ENCODE measurements at regions not wholly inside any gene's neighbourhood (a gene's known extent, or its start where the extent isn't known, plus 50 kb on each side); places are given as distances from the start of the nearest gene placed in this dataset.

DNA sequence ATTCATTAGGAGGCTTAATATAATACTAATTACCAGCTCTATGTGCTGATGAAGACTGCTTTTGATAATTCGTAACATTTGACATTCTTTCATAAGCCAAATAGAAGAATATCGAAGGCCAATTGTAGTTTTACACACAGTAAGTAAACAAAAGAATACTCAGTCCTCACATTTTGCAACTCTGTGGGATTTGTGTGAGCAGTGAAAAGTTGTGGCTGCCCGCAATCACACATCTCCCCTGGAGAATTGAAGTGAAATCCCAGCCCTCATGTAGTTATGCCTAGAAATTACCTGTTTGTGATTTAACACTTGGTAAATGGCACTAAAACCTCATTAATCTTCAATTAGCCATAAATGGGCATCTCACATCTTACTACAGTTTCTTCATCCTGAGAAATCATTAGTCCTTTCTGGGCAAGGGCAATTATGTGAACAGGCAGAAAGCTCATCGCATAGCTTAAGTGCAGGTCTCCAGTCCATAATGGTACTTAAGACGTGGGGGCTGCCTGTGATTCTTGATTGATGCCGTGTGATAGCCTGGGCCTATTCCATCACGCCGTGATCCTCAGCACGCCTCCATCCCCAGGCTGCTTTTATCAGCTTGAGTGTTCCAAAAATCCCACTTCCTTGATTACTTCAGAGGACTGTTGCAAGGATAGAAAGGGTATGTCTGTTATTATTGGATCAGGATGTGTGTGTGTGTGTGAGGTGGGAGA lies 97.9 kb upstream of the METTL14 start:
- peaks cover 24% of the 10 kb centered on the region for H3K4me1 Mint-ChIP-seq
- no peak overlapping the region for H3K27ac Mint-ChIP-seq

More for the DNA sequence above, 97.9 kb upstream of the METTL14 start:
- Histone ChIP-seq H3F3A (replicated peaks; ENCODE audit: low read depth) (no peaks in the 10 kb centered on the region), H3K4me3 (no peak overlapping the region), H3K27me3 (ENCODE audit: insufficient read depth) (no peaks in the 10 kb centered on the region), H4K20me1 (replicated peaks; ENCODE audit: insufficient read depth) (no peaks in the 10 kb centered on the region), H3K36me3 (ENCODE audit: insufficient read depth) (no peaks in the 10 kb centered on the region), H3K27ac (ENCODE audit: low read depth) (no peak overlapping the region), H3K4me2 (no peak overlapping the region), H3K4me1 (ENCODE audit: insufficient read depth) (peaks cover 18% of the 10 kb centered on the region), H3K9me2 (ENCODE audit: insufficient read depth) (no peaks in the 10 kb centered on the region), H2AFZ (no peak overlapping the region), H3K79me2 (replicated peaks; ENCODE audit: insufficient read depth) (no peaks in the 10 kb centered on the region)
- DNase-seq (ENCODE audit: low spot score) (no peak), ATAC-seq (no peak)
- no peaks in the 10 kb centered on the region for H3K9me3 Mint-ChIP-seq
- TF ChIP-seq POLR2AphosphoS5 (IDR thresholded peaks at IDR 0.05; ENCODE audit: low read depth) (no peak), ZNF114 (CRISPR knock-in tag; IDR thresholded peaks at IDR 0.05) (no peak), JUNB (IDR thresholded peaks at IDR 0.05; ENCODE audit: unreplicated experiment) (no peak), ZNF331 (CRISPR knock-in tag; IDR thresholded peaks at IDR 0.05; ENCODE audit: low read depth) (no peak), NANOG (IDR thresholded peaks at IDR 0.05; ENCODE audit: borderline replicate concordance) (no peak), EZH2 (IDR thresholded peaks at IDR 0.05; ENCODE audit: low read depth, unreplicated experiment) (no peak), STAT1 (IDR thresholded peaks at IDR 0.05; ENCODE audit: unreplicated experiment) (no peak), CREB1 (CRISPR knock-in tag; IDR thresholded peaks at IDR 0.05; ENCODE audit: low read depth) (no peak), EZH2phosphoT487 (IDR thresholded peaks at IDR 0.05; ENCODE audit: unreplicated experiment) (no peak)
- TF ChIP-seq, protein P1, sequence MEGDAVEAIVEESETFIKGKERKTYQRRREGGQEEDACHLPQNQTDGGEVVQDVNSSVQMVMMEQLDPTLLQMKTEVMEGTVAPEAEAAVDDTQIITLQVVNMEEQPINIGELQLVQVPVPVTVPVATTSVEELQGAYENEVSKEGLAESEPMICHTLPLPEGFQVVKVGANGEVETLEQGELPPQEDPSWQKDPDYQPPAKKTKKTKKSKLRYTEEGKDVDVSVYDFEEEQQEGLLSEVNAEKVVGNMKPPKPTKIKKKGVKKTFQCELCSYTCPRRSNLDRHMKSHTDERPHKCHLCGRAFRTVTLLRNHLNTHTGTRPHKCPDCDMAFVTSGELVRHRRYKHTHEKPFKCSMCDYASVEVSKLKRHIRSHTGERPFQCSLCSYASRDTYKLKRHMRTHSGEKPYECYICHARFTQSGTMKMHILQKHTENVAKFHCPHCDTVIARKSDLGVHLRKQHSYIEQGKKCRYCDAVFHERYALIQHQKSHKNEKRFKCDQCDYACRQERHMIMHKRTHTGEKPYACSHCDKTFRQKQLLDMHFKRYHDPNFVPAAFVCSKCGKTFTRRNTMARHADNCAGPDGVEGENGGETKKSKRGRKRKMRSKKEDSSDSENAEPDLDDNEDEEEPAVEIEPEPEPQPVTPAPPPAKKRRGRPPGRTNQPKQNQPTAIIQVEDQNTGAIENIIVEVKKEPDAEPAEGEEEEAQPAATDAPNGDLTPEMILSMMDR (conservative IDR thresholded peaks at IDR 0.05; ENCODE audit: low read depth in 2 of 2): no peak
- TF ChIP-seq, protein P2, sequence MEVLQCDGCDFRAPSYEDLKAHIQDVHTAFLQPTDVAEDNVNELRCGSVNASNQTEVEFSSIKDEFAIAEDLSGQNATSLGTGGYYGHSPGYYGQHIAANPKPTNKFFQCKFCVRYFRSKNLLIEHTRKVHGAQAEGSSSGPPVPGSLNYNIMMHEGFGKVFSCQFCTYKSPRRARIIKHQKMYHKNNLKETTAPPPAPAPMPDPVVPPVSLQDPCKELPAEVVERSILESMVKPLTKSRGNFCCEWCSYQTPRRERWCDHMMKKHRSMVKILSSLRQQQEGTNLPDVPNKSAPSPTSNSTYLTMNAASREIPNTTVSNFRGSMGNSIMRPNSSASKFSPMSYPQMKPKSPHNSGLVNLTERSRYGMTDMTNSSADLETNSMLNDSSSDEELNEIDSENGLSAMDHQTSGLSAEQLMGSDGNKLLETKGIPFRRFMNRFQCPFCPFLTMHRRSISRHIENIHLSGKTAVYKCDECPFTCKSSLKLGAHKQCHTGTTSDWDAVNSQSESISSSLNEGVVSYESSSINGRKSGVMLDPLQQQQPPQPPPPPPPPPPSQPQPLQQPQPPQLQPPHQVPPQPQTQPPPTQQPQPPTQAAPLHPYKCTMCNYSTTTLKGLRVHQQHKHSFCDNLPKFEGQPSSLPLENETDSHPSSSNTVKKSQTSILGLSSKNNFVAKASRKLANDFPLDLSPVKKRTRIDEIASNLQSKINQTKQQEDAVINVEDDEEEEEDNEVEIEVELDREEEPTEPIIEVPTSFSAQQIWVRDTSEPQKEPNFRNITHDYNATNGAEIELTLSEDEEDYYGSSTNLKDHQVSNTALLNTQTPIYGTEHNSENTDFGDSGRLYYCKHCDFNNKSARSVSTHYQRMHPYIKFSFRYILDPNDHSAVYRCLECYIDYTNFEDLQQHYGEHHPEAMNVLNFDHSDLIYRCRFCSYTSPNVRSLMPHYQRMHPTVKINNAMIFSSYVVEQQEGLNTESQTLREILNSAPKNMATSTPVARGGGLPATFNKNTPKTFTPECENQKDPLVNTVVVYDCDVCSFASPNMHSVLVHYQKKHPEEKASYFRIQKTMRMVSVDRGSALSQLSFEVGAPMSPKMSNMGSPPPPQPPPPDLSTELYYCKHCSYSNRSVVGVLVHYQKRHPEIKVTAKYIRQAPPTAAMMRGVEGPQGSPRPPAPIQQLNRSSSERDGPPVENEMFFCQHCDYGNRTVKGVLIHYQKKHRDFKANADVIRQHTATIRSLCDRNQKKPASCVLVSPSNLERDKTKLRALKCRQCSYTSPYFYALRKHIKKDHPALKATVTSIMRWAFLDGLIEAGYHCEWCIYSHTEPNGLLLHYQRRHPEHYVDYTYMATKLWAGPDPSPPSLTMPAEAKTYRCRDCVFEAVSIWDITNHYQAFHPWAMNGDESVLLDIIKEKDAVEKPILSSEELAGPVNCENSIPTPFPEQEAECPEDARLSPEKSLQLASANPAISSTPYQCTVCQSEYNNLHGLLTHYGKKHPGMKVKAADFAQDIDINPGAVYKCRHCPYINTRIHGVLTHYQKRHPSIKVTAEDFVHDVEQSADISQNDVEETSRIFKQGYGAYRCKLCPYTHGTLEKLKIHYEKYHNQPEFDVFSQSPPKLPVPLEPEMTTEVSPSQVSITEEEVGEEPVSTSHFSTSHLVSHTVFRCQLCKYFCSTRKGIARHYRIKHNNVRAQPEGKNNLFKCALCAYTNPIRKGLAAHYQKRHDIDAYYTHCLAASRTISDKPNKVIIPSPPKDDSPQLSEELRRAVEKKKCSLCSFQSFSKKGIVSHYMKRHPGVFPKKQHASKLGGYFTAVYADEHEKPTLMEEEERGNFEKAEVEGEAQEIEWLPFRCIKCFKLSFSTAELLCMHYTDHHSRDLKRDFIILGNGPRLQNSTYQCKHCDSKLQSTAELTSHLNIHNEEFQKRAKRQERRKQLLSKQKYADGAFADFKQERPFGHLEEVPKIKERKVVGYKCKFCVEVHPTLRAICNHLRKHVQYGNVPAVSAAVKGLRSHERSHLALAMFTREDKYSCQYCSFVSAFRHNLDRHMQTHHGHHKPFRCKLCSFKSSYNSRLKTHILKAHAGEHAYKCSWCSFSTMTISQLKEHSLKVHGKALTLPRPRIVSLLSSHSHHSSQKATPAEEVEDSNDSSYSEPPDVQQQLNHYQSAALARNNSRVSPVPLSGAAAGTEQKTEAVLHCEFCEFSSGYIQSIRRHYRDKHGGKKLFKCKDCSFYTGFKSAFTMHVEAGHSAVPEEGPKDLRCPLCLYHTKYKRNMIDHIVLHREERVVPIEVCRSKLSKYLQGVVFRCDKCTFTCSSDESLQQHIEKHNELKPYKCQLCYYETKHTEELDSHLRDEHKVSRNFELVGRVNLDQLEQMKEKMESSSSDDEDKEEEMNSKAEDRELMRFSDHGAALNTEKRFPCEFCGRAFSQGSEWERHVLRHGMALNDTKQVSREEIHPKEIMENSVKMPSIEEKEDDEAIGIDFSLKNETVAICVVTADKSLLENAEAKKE (CRISPR knock-in tag; IDR thresholded peaks at IDR 0.05): no peak
- TF ChIP-seq, protein P3, sequence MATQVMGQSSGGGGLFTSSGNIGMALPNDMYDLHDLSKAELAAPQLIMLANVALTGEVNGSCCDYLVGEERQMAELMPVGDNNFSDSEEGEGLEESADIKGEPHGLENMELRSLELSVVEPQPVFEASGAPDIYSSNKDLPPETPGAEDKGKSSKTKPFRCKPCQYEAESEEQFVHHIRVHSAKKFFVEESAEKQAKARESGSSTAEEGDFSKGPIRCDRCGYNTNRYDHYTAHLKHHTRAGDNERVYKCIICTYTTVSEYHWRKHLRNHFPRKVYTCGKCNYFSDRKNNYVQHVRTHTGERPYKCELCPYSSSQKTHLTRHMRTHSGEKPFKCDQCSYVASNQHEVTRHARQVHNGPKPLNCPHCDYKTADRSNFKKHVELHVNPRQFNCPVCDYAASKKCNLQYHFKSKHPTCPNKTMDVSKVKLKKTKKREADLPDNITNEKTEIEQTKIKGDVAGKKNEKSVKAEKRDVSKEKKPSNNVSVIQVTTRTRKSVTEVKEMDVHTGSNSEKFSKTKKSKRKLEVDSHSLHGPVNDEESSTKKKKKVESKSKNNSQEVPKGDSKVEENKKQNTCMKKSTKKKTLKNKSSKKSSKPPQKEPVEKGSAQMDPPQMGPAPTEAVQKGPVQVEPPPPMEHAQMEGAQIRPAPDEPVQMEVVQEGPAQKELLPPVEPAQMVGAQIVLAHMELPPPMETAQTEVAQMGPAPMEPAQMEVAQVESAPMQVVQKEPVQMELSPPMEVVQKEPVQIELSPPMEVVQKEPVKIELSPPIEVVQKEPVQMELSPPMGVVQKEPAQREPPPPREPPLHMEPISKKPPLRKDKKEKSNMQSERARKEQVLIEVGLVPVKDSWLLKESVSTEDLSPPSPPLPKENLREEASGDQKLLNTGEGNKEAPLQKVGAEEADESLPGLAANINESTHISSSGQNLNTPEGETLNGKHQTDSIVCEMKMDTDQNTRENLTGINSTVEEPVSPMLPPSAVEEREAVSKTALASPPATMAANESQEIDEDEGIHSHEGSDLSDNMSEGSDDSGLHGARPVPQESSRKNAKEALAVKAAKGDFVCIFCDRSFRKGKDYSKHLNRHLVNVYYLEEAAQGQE (IDR thresholded peaks at IDR 0.05; ENCODE audit: unreplicated experiment): no peak
- TF ChIP-seq, protein P4, sequence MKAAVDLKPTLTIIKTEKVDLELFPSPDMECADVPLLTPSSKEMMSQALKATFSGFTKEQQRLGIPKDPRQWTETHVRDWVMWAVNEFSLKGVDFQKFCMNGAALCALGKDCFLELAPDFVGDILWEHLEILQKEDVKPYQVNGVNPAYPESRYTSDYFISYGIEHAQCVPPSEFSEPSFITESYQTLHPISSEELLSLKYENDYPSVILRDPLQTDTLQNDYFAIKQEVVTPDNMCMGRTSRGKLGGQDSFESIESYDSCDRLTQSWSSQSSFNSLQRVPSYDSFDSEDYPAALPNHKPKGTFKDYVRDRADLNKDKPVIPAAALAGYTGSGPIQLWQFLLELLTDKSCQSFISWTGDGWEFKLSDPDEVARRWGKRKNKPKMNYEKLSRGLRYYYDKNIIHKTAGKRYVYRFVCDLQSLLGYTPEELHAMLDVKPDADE (IDR thresholded peaks at IDR 0.05): no peak
- no peaks in the 10 kb centered on the region for H3K36me3 Mint-ChIP-seq (ENCODE audit: low read depth)
- no peak overlapping the region for H3K4me3 Mint-ChIP-seq
- H3K27me3 Mint-ChIP-seq (ENCODE audit: insufficient read depth, low read depth, poor library complexity): peaks cover 19% of the 10 kb centered on the region

Data from GM23338 (cell line).